BE2C (cell line): ENCODE measurements at regions not wholly inside any gene's neighbourhood (a gene's known extent, or its start where the extent isn't known, plus 50 kb on each side); places are given as distances from the start of the nearest gene placed in this dataset.

Experiments
- DNase-seq: peaks from one replicate; pipeline ENCODE4 v3.0.0-alpha.2; 2020
- H3K27me3 ChIP-seq: fragments of 250-450 bp; sonication (Bioruptor Pico); 2 replicates; pipeline ENCODE4 v1.5.1; 2020; ENCODE audit warnings: mild to moderate bottlenecking
- H3K36me3 ChIP-seq: fragments of 250-450 bp; sonication (Bioruptor Pico); 2 replicates; pipeline ENCODE4 v1.5.1; 2020; ENCODE audit warnings: mild to moderate bottlenecking
- H3K4me1 ChIP-seq: fragments of 250-450 bp; sonication (Bioruptor Pico); 2 replicates; pipeline ENCODE4 v1.5.1; 2020
- H3K4me3 ChIP-seq: 2 replicates; pipeline ENCODE4 v1.5.1; 2011; ENCODE audit warnings: low read depth, low read length
- H3K9me3 ChIP-seq: fragments of 250-450 bp; sonication (Bioruptor Pico); 2 replicates; pipeline ENCODE4 v1.5.1; 2020
- CTCF ChIP-seq: IDR thresholded peaks from 2 replicates; pipeline ENCODE4 v1.5.1; 2012; ENCODE audit warnings: mild to moderate bottlenecking, low read depth, low read length

GRCh38 chr6:170000071-170000843, 248.8 kb downstream of the ERMARD start:
- Histone ChIP-seq H3K36me3 (no peaks in the 10 kb centered on the region), H3K4me1 (no peaks in the 10 kb centered on the region), H3K4me3 (no peak overlapping the region), H3K27me3 (no peaks in the 10 kb centered on the region), H3K9me3 (no peaks in the 10 kb centered on the region)
- no peak for DNase-seq
- no peak for TF ChIP-seq CTCF

GRCh38 chr6:169999367-169999766, 247.9 kb downstream of the ERMARD start:
- no peaks in the 10 kb centered on the region for H3K36me3 ChIP-seq
- H3K4me1 ChIP-seq, result no peaks in the 10 kb centered on the region
- no peak for DNase-seq
- no peaks in the 10 kb centered on the region for H3K27me3 ChIP-seq
- no peak overlapping the region for H3K4me3 ChIP-seq
- no peak for TF ChIP-seq CTCF
- no peaks in the 10 kb centered on the region for H3K9me3 ChIP-seq

- Histone ChIP-seq H3K4me1 (no peaks in the 10 kb centered on the region), H3K4me3 (no peak overlapping the region), H3K9me3 (no peaks in the 10 kb centered on the region), H3K36me3 (no peaks in the 10 kb centered on the region), H3K27me3 (no peaks in the 10 kb centered on the region)
- DNase-seq, result no peak
- TF ChIP-seq CTCF, result no peak
Measured at GRCh38 chr6:169998457-169998856, 247.0 kb downstream of the ERMARD start.

GRCh38 chr6:169997930-169998218, 246.5 kb downstream of the ERMARD start:
- DNase-seq, result no peak
- no peak overlapping the region for H3K4me3 ChIP-seq
- TF ChIP-seq CTCF, result no peak
- no peaks in the 10 kb centered on the region for H3K27me3 ChIP-seq
- no peaks in the 10 kb centered on the region for H3K4me1 ChIP-seq
- H3K9me3 ChIP-seq, result no peaks in the 10 kb centered on the region
- H3K36me3 ChIP-seq, result no peaks in the 10 kb centered on the region

- no peak for TF ChIP-seq CTCF
- H3K4me1 ChIP-seq, result no peaks in the 10 kb centered on the region
Measured at GRCh38 chr6:169997187-169997929, 245.9 kb downstream of the ERMARD start.

More at GRCh38 chr6:169997187-169997929, 245.9 kb downstream of the ERMARD start:
- no peaks in the 10 kb centered on the region for H3K27me3 ChIP-seq
- no peak for DNase-seq
- no peaks in the 10 kb centered on the region for H3K9me3 ChIP-seq
- no peaks in the 10 kb centered on the region for H3K36me3 ChIP-seq
- H3K4me3 ChIP-seq, result no peak overlapping the region
